Left renal cortex interstitium (tissue), 4 donors: ENCODE measurements at regions not wholly inside any gene's neighbourhood (a gene's known extent, or its start where the extent isn't known, plus 50 kb on each side); places are given as distances from the start of the nearest gene placed in this dataset.

Experiments
- DNase-seq, 4 donors: peaks; one replicate each; pipeline ENCODE4 v3.0.0-alpha.2; 2013; ENCODE audit warnings: low read depth in 4 of 4, low spot score in 2 of 4, missing footprints in 1 of 4

GRCh38 chr11:28529540-28530410, 421.6 kb downstream of the METTL15 start:
- no peak for DNase-seq

DNA sequence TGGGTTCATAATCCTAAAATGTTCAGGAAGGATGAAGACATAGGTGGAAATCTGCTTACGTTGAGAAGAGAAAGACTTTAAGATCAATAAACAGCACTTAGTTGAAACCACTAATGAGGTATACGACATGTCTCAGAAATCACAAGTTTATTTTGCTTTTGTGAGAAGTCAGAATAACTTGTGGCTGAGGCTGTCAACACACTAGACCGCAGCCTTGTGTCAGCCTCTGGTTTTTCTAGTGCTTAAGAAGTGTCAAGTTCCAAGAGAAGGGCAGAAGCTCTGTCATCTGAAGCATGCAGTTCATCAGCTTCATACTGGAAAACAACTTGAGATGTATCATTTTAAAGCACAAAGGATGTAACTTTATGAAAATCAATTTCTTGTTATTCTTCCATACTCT, 420.9 kb downstream of the METTL15 start:
- DNase-seq, result no peak

DNA sequence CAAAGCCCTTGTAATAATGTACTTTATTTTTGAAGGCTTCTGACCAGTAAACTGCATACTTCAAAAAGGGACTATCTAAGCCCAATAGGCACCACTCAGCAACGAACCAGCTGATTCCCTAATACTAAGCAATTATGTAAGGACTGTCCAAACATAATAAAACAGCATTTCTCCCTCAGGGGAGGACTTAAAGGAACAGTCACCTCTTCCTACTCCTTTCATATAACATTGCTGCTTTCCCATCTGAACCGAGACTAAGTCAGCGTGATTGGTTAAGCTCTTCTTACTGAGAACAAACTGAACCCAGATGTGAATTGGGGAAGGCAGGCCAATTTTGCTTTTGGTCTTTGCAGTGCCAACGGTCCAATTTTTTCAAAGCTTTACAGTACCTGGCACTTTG, 420.0 kb downstream of the METTL15 start:
- no peak for DNase-seq

GRCh38 chr11:28526406-28526751, 418.2 kb downstream of the METTL15 start:
- no peak for DNase-seq

DNA sequence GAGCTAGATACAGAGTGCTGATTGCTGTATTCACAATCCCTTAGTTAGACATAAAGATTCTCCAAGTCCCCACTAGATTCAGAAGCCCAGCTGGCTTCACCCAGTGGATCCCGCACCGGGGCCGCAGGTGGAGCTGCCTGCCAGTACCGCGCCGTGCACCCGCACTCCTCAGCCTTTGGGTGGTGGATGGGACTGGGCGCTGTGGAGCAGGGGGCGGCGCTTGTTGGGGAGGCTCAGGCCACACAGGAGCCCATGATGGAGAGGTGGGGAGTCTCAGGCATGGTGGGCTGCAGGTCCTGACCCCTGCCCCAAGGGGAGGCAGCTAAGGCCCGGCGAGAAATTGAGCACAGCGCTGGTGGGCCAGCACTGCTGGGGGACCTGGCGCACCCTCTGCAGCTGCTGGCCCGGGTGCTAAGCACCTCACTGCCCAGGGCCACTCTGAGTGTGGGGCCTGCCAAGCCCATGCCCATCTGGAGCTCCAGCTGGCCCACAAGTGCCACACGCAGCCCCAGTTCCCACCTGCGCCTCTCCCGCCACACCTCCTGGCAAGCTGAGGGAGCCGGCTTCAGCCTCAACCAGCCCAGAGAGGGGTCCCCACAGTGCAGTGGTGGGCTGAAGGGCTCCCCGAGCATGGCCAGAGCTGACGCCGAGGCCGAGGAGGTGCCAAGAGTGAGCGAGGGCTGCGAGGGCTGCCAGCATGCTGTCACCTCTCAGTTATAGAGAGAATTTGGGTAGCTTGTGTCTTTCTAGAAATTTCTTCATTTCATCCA, 417.6 kb downstream of the METTL15 start:
- no peak for DNase-seq

- DNase-seq, result no peak
These were observed 415.9 kb downstream of the METTL15 start for GRCh38 chr11:28524098-28524497.

GRCh38 chr11:28521075-28521474, 412.9 kb downstream of the METTL15 start:
- no peak for DNase-seq

DNA sequence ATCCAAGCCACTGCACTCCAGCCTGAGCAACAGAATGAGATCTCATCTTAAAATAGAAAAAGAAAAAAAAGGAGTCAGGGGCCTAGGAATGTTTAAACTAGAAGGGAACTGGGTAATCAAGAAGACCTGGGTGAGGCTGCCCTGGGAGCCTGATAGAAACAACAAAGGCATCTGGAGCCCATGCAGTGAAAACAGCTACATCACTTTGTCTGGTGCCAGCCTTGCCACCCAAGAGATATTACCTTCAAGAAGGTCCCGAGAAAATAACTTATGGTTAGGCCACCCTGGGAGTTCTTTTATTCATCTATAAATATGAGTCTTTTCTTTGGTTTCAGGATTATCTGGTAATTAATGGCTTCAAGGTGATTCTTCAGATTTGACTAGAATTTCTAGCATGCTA, 412.1 kb downstream of the METTL15 start:
- DNase-seq, result no peak

DNA sequence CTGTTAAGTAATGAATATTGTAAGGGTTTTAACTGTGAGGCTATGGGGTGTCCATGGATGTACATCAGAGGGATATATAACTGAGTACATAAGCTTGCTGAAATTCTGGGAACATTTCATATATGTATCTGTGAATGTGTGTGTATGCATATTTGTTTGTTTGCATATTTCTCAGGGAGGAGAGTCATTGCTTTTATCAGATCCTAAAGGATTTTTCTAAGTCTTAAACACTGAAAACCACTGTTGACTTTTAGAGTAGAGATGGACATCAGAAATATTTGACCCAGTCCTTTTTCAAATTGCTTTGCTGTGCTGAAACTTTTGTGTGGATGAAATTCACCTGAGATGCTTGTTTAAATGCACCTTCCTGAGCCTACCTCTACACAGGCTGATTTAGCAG, 410.6 kb downstream of the METTL15 start:
- no peak for DNase-seq

DNA sequence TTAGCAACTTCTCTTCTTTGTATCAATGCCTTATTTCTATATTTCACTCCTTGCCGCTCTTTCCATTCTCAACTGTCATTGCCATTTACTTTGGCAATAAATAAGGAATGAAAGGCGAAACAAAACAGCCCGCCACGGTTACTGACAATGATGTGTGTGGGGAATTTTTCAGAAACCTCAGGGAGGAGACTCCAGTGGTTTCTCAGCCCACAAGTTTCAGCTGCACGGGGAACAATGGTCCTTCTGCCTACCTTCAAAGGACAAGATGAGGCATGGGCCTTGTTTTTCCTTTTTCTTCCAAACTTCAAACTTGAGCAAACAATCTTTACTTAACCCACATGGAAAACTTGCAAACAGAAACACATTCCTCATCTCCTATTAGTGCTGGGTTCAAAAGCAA, 409.4 kb downstream of the METTL15 start:
- no peak for DNase-seq

DNA sequence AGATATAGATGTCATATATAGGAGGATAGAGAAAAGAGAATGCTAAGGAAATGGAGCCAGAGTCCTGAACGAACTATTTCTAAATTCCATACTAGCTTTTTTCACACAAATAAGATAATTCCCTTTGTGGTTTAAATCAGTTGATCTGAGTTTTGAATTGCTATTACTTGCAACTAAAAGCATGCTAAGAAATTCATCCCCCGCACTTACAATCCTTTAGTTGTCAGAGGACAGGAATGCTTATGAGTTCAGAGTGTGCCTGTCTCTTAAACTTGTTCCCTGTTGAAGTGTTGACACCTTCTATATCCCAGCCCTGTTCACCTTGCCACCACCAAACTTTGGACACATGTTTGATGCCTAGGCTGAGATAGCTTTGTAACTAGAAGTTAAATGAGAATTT, 406.2 kb downstream of the METTL15 start:
- no peak for DNase-seq

GRCh38 chr11:28512143-28512756, 404.1 kb downstream of the METTL15 start:
- no peak for DNase-seq

GRCh38 chr11:28505232-28505631, 397.0 kb downstream of the METTL15 start:
- DNase-seq, result no peak

GRCh38 chr11:28504555-28505110, 396.4 kb downstream of the METTL15 start:
- DNase-seq, result no peak

- DNase-seq, result no peak
These were observed 387.1 kb downstream of the METTL15 start for GRCh38 chr11:28495333-28495732.

- DNase-seq, result no peak
These were observed 383.2 kb downstream of the METTL15 start for GRCh38 chr11:28491431-28491830.

DNA sequence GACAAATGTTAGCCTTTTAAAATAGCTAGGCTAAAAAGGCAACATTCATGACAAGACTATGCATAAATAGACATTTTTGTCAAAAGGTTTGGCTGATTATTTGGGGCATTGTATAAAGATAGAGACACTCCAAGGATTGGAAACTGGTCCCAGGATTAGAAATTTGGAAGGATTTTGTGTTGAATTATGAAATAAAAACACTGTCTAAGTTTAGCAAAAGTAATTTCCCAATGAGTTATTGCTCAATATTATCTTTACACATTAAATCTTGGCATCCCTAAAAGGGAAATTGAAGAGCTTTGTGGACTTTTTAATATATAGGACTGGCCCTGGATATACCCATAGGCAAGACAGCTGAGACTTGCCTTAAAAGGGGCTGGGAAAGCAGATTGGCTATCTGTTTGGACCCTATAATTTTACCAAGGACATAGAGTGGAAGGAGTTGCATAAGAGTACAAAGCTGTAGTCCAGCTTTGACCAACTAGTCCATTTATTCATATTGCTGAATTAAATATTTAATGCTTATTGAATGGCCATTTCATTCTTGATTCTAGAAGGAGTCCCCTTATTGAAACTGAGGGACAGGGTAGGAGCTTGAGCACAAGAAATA, 382.7 kb downstream of the METTL15 start:
- DNase-seq, result no peak

DNA sequence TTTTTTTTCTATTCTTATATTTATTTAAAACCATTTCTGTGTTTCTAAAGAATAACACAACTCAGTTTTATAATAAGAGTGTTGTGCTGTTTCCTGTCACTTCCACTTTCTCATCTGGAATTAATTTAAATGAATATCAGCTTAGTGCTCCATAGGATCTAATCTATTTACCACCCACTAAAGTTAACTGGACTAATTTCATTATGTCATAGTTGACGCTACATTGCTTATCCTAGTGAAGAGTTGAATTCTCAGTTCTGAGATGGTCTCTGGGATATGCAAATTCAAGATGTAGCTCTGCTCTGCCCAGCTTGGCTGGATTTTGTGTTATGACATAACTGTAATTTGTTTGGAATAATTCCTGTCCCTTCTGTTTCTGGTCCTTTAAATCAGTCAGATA, 380.1 kb downstream of the METTL15 start:
- DNase-seq, result no peak

GRCh38 chr11:28483072-28483867, 375.1 kb downstream of the METTL15 start:
- DNase-seq, result no peak

GRCh38 chr11:28482666-28483065, 374.5 kb downstream of the METTL15 start:
- no peak for DNase-seq
